GM19397 (cell line): ENCODE measurements at regions not wholly inside any gene's neighbourhood (a gene's known extent, or its start where the extent isn't known, plus 50 kb on each side); places are given as distances from the start of the nearest gene placed in this dataset.
"Not testable (repeated sequence)": the region's sequence is repeated elsewhere in the genome, so short reads cannot be mapped to it uniquely, and the experiment has no call there.

Experiments
- ATAC-seq: cut with Tn5 transposase; IDR thresholded peaks from one replicate; pipeline ENCODE4 v1.9.1; 2021; ENCODE audit warnings: mild to moderate bottlenecking, moderate library complexity; ENCODE audit not compliant: unreplicated experiment

GRCh38 chr6:22153384-22154158 lies 143.3 kb downstream of the PRL start:
- no peak for ATAC-seq

- no peak for ATAC-seq
Measured at GRCh38 chr6:22155551-22155950, 141.3 kb downstream of the PRL start.

- no peak for ATAC-seq
Measured at GRCh38 chr6:22157233-22157632, 139.6 kb downstream of the PRL start.

GRCh38 chr6:22164236-22164635 lies 132.6 kb downstream of the PRL start:
- no peak for ATAC-seq

- ATAC-seq, result not testable (repeated sequence)
Measured at GRCh38 chr6:22171006-22171405, 125.8 kb downstream of the PRL start.

GRCh38 chr6:22171885-22172284 lies 125.0 kb downstream of the PRL start:
- ATAC-seq, result not testable (repeated sequence)

- ATAC-seq, result no peak
Measured at GRCh38 chr6:22173311-22173710, 123.5 kb downstream of the PRL start.

- not testable (repeated sequence) for ATAC-seq
Measured at GRCh38 chr6:22180250-22180649, 116.6 kb downstream of the PRL start.

- ATAC-seq, result no peak
Measured at GRCh38 chr6:22184371-22184770, 112.5 kb downstream of the PRL start.

GRCh38 chr6:22189946-22190345 lies 106.9 kb downstream of the PRL start:
- no peak for ATAC-seq

- ATAC-seq, result no peak
Measured at GRCh38 chr6:22194188-22194921, 102.5 kb downstream of the PRL start.

GRCh38 chr6:22199771-22200170 lies 97.1 kb downstream of the PRL start:
- no peak for ATAC-seq

- ATAC-seq, result no peak
Measured at GRCh38 chr6:22204153-22204552, 92.7 kb downstream of the PRL start.

- ATAC-seq, result no peak
Measured at GRCh38 chr6:22205266-22205665, 91.6 kb downstream of the PRL start.

- ATAC-seq, result no peak
Measured at GRCh38 chr6:22206106-22206505, 90.7 kb downstream of the PRL start.

- ATAC-seq, result no peak
Measured at GRCh38 chr6:22208026-22208425, 88.8 kb downstream of the PRL start.

- no peak for ATAC-seq
Measured at GRCh38 chr6:22214314-22214713, 82.5 kb downstream of the PRL start.

- ATAC-seq, result not testable (repeated sequence)
Measured at GRCh38 chr6:22215474-22215873, 81.4 kb downstream of the PRL start.

- ATAC-seq, result no peak
Measured at GRCh38 chr6:22218410-22218809, 78.4 kb downstream of the PRL start.

GRCh38 chr6:22219925-22220324 lies 76.9 kb downstream of the PRL start:
- ATAC-seq, result no peak

- no peak for ATAC-seq
Measured at GRCh38 chr6:22221211-22221610, 75.6 kb downstream of the PRL start.

GRCh38 chr6:22221630-22222029 lies 75.2 kb downstream of the PRL start:
- ATAC-seq, result no peak
